ENCODE measurements at regions not wholly inside any gene's neighbourhood (a gene's known extent, or its start where the extent isn't known, plus 50 kb on each side); places are given as distances from the start of the nearest gene placed in this dataset.

DNA sequence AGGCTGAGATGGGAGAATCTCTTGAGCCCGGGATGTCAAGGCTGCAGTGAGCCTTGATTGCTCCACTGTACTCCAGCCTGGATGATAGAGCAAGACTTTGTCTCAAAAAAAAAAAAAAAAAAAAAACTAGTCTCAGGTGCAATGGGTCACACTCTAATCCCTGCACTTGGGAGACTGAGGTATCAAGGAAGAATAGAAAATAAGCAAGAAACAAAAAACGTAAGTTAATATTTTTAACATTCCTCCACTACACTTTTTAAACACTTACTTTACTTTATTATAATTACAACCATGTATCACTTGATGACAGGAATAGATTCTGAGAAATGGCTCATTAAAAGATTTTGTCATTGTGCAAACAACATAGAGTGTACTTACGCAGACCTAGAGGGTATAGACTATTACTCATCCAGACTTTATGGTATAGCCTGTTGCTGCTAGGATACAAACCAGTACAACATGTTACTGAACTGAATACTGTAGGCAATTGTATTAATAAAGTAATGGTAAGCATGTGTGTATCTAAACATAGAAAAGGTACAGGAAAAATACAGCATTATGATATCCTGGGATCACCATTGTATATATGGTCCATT lies 1244.1 kb upstream of the ADGRL4 start:
- Histone ChIP-seq H3K4me3 (no peak overlapping the region), H3K27ac (no peak overlapping the region), H3K9ac (ENCODE audit: insufficient read length) (no peak overlapping the region), H3K9me3 (ENCODE audit: low read depth, low read length) (no peaks in the 10 kb centered on the region), H3K36me3 (ENCODE audit: insufficient read depth, low read length) (no peaks in the 10 kb centered on the region)
- no peak for DNase-seq (ENCODE audit: low read depth, low spot score)
- TF ChIP-seq POLR2AphosphoS5 (IDR thresholded peaks at IDR 0.05; ENCODE audit: borderline replicate concordance, low read depth, low read length) = no peak
- no peak for TF ChIP-seq EZH2 (IDR thresholded peaks at IDR 0.05)
- no peak for TF ChIP-seq FOXP2 (optimal IDR thresholded peaks at IDR 0.05; ENCODE audit: control extremely low read depth, extremely low read length, insufficient read depth)

DNA sequence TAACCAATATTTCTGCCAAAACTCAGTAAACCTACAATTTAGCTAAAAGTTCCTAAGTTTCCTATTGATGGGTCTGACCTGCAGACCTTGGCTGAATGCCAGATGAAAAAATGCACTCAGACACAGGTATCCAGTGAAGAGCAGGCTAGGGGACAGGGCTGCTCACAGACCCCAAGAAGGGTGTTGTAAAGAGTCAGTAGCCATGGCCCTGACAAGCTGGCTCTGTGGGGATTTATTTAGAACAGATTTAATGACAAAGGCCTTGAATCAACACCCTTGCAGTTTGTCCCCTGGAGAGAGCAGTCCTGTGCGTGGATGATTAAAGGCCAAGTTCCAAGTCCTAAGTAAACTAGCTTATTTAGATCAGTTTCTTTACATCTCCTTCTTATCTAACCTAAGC lies 1243.2 kb upstream of the ADGRL4 start:
- Histone ChIP-seq H3K36me3 (ENCODE audit: insufficient read depth, low read length) (no peaks in the 10 kb centered on the region), H3K9me3 (ENCODE audit: low read depth, low read length) (no peaks in the 10 kb centered on the region), H3K9ac (ENCODE audit: insufficient read length) (no peak overlapping the region), H3K27ac (no peak overlapping the region), H3K4me3 (no peak overlapping the region)
- no peak for DNase-seq (ENCODE audit: low read depth, low spot score)
- TF ChIP-seq EZH2 (IDR thresholded peaks at IDR 0.05) (no peak), FOXP2 (optimal IDR thresholded peaks at IDR 0.05; ENCODE audit: control extremely low read depth, extremely low read length, insufficient read depth) (no peak)

DNA sequence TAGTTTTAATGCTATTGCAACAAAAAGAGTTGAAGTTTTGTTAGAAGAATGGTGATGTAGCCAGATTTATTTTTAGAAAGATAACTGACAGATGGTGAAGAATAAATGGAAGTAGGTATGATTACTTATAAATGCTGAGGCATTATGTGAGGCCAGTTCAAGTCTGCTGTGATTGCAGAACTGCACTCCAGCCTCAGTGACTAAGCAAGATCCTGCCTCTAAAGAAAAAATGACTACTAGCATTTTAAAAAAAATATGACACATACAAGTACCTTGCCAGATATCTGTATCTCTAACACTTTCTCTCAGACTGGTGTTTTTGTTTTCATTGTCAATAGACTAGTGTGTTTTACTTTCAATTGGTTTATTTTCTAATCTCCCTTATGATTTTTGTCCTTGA lies 1242.4 kb upstream of the ADGRL4 start:
- DNase-seq (ENCODE audit: low read depth, low spot score) = no peak
- no peaks in the 10 kb centered on the region for H3K9me3 ChIP-seq (ENCODE audit: low read depth, low read length)
- no peaks in the 10 kb centered on the region for H3K36me3 ChIP-seq (ENCODE audit: insufficient read depth, low read length)
- no peak overlapping the region for H3K27ac ChIP-seq
- H3K9ac ChIP-seq (ENCODE audit: insufficient read length) = no peak overlapping the region
- no peak for TF ChIP-seq EZH2 (IDR thresholded peaks at IDR 0.05)
- TF ChIP-seq FOXP2 (optimal IDR thresholded peaks at IDR 0.05; ENCODE audit: control extremely low read depth, extremely low read length, insufficient read depth) = no peak
- TF ChIP-seq POLR2AphosphoS5 (IDR thresholded peaks at IDR 0.05; ENCODE audit: borderline replicate concordance, low read depth, low read length) = no peak
- no peak overlapping the region for H3K4me3 ChIP-seq

DNA sequence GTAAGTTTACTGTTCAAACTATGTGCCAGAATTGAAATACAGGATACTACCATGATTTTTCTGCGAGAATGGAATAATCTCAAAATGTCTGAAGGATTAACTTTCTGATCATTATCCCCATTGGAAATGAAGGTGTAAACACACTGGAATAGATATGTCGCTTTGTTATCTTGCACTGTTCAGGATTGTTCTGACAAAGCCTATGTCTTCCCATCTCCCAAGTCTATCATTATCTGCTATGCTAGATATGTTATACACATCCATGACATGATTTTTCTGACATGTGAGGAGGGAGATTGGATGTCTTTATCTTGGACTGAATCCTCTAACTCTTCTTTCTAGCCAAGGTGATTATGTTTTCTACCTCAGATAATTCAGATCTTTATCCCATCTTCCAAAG lies 1239.3 kb upstream of the ADGRL4 start:
- no peak for DNase-seq (ENCODE audit: low read depth, low spot score)
- TF ChIP-seq FOXP2 (optimal IDR thresholded peaks at IDR 0.05; ENCODE audit: control extremely low read depth, extremely low read length, insufficient read depth) (no peak), EZH2 (IDR thresholded peaks at IDR 0.05) (no peak), POLR2AphosphoS5 (IDR thresholded peaks at IDR 0.05; ENCODE audit: borderline replicate concordance, low read depth, low read length) (no peak)
- Histone ChIP-seq H3K9ac (ENCODE audit: insufficient read length) (no peak overlapping the region), H3K4me3 (no peak overlapping the region), H3K36me3 (ENCODE audit: insufficient read depth, low read length) (no peaks in the 10 kb centered on the region), H3K27ac (no peak overlapping the region), H3K9me3 (ENCODE audit: low read depth, low read length) (no peaks in the 10 kb centered on the region)

DNA sequence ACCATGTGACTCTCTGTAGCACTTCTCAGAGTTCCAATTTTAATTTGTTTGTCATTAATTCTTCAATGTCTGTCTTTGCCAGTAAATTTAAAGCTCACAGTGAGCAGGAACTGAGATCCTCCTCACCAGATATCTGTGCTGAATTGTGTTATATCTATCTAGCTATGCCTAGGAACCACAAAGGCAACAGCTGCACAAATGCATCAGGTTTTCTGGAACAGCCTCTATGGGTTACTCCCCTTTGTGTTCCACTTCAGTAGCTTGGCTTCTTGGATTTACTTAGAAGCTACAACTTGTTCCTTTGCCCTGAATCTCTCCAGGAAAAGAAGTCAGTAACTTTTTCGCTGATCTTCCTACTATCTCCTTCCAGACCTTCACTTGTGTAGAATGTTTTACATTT lies 1237.8 kb upstream of the ADGRL4 start:
- no peak overlapping the region for H3K27ac ChIP-seq
- H3K36me3 ChIP-seq (ENCODE audit: insufficient read depth, low read length) = no peaks in the 10 kb centered on the region
- no peak for DNase-seq (ENCODE audit: low read depth, low spot score)
- H3K9ac ChIP-seq (ENCODE audit: insufficient read length) = no peak overlapping the region
- H3K4me3 ChIP-seq = no peak overlapping the region
- no peaks in the 10 kb centered on the region for H3K9me3 ChIP-seq (ENCODE audit: low read depth, low read length)
- TF ChIP-seq EZH2 (IDR thresholded peaks at IDR 0.05) (no peak), FOXP2 (optimal IDR thresholded peaks at IDR 0.05; ENCODE audit: control extremely low read depth, extremely low read length, insufficient read depth) (no peak), POLR2AphosphoS5 (IDR thresholded peaks at IDR 0.05; ENCODE audit: borderline replicate concordance, low read depth, low read length) (no peak)

DNA sequence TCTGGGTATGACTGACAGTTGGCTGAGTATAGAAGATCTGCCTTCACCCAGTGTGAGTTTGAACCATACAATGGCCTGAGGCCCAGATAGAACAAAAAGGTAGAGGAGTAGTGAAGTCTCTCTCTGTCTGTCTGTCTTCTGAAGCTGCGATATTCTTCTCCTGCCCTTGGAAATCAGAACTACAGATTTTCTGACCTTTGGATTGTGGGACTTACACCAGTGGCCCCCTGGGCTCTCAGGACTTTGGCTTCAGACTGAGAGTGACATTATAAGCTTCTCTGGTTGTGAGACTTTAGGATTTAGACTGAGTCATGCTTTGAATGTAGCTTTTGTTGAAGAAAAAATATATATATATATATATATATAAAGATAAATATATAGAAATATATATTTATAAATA lies 1235.0 kb upstream of the ADGRL4 start:
- Histone ChIP-seq H3K9ac (ENCODE audit: insufficient read length) (no peak overlapping the region), H3K4me3 (no peak overlapping the region), H3K36me3 (ENCODE audit: insufficient read depth, low read length) (no peaks in the 10 kb centered on the region), H3K9me3 (ENCODE audit: low read depth, low read length) (no peaks in the 10 kb centered on the region), H3K27ac (no peak overlapping the region)
- no peak for DNase-seq (ENCODE audit: low read depth, low spot score)
- TF ChIP-seq FOXP2 (optimal IDR thresholded peaks at IDR 0.05; ENCODE audit: control extremely low read depth, extremely low read length, insufficient read depth) (no peak), EZH2 (IDR thresholded peaks at IDR 0.05) (no peak), POLR2AphosphoS5 (IDR thresholded peaks at IDR 0.05; ENCODE audit: borderline replicate concordance, low read depth, low read length) (no peak)

DNA sequence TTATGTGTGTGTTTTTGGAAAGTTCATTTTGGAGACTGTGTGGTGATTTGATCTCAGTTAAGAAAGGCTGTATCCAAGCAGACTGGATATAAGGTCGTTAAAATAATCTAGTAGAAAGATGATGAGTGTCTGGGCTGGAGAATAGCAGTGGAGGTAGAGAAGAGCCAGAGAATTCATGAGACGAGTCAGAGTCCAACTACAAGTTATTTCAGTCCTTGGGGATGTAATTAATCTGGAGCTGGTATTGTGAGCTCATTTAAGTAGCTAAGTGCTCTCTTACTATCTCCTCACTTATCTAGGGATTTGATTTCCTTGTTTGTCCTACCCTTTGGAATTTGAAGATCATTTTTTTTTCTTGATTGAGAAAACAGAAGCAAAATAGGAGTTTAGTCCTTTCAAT lies 1219.0 kb upstream of the ADGRL4 start:
- Histone ChIP-seq H3K4me3 (no peak overlapping the region), H3K27ac (no peak overlapping the region), H3K9ac (ENCODE audit: insufficient read length) (no peak overlapping the region), H3K36me3 (ENCODE audit: insufficient read depth, low read length) (no peaks in the 10 kb centered on the region), H3K9me3 (ENCODE audit: low read depth, low read length) (no peaks in the 10 kb centered on the region)
- TF ChIP-seq FOXP2 (optimal IDR thresholded peaks at IDR 0.05; ENCODE audit: control extremely low read depth, extremely low read length, insufficient read depth) = no peak
- no peak for DNase-seq (ENCODE audit: low read depth, low spot score)

DNA sequence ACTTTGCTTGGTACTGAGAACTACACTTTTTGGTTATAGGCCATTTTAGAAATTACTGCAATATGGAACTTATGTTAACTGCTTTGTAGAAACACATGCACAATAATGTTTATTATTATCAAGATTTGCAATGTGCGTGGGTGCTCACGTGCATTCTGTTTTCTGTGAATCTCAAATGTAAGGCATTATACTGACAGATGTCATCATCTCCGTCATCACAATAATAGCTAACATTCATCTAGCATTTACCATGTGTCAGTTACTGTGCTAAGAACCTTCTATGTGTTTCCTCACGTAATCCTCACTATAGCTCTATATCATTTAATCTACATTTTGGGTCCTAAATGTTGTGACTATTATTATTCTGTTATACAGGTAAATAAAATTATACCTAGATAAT lies 1214.8 kb upstream of the ADGRL4 start:
- TF ChIP-seq POLR2AphosphoS5 (IDR thresholded peaks at IDR 0.05; ENCODE audit: borderline replicate concordance, low read depth, low read length) = no peak
- TF ChIP-seq FOXP2 (optimal IDR thresholded peaks at IDR 0.05; ENCODE audit: control extremely low read depth, extremely low read length, insufficient read depth) = no peak
- no peak for TF ChIP-seq EZH2 (IDR thresholded peaks at IDR 0.05)
- H3K9me3 ChIP-seq (ENCODE audit: low read depth, low read length) = no peaks in the 10 kb centered on the region
- H3K4me3 ChIP-seq = no peak overlapping the region
- H3K9ac ChIP-seq (ENCODE audit: insufficient read length) = no peak overlapping the region
- no peaks in the 10 kb centered on the region for H3K36me3 ChIP-seq (ENCODE audit: insufficient read depth, low read length)
- no peak for DNase-seq (ENCODE audit: low read depth, low spot score)
- H3K27ac ChIP-seq = no peak overlapping the region

DNA sequence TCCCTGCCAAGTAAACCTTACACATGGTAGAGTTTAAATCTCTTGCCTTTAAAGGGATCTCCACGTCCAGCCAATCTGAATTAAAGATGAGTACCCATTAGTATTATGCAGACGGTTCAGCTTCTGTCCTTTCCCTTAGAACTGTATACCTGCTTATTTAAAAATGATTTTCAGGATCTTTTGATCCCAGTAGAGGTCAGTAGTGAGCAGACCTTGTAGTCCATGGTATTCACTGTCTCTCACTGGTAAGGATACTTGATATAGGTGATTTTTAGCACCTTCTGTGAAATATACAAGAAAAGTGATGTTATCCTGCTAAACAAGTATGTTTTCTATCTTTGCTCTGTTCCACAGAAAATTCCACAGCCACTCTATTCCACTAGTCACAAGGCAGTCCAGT lies 1211.6 kb upstream of the ADGRL4 start:
- Histone ChIP-seq H3K36me3 (ENCODE audit: insufficient read depth, low read length) (no peaks in the 10 kb centered on the region), H3K9ac (ENCODE audit: insufficient read length) (no peak overlapping the region), H3K9me3 (ENCODE audit: low read depth, low read length) (no peaks in the 10 kb centered on the region), H3K4me3 (no peak overlapping the region), H3K27ac (no peak overlapping the region)
- DNase-seq (ENCODE audit: low read depth, low spot score) = peak; percentile 40
- TF ChIP-seq FOXP2 (optimal IDR thresholded peaks at IDR 0.05; ENCODE audit: control extremely low read depth, extremely low read length, insufficient read depth) = no peak
- no peak for TF ChIP-seq EZH2 (IDR thresholded peaks at IDR 0.05)
- no peak for TF ChIP-seq POLR2AphosphoS5 (IDR thresholded peaks at IDR 0.05; ENCODE audit: borderline replicate concordance, low read depth, low read length)

Measured in SK-N-MC (cell line).